Prostate gland (tissue), 2 donors: ENCODE measurements at regions not wholly inside any gene's neighbourhood (a gene's known extent, or its start where the extent isn't known, plus 50 kb on each side); places are given as distances from the start of the nearest gene placed in this dataset.

Source experiments
- DNase-seq: peaks from one replicate; pipeline ENCODE4 v3.0.0-alpha.2; 2019; ENCODE audit warnings: low spot score
- H3K27ac ChIP-seq, 2 donors: fragments of 200-600 bp; sonication (generic); 2 replicates each; pipeline ENCODE4 v1.5.1; 2017 to 2019
- H3K27me3 ChIP-seq: fragments of 200-600 bp; sonication (generic); replicated peaks from 2 replicates; pipeline ENCODE4 v1.5.1; 2019; ENCODE audit not compliant: insufficient read depth
- H3K36me3 ChIP-seq, 2 donors: fragments of 200-600 bp; sonication (generic); 1 replicate in 1 of 2; 2 replicates in 1 of 2; pipeline versions ENCODE4 v1.5.1 to v1.8.1; 2017 to 2019
- H3K4me1 ChIP-seq: fragments of 200-600 bp; sonication (generic); replicated peaks from 2 replicates; pipeline ENCODE4 v1.5.1; 2019
- H3K4me3 ChIP-seq, 2 donors: fragments of 200-600 bp; sonication (generic); 2 replicates each; pipeline ENCODE4 v1.5.1; 2017 to 2019
- H3K9me3 ChIP-seq: fragments of 200-600 bp; sonication (generic); 2 replicates; pipeline ENCODE4 v1.5.1; 2017
- CTCF ChIP-seq, 4 experiments: fragments of 200-600 bp in 2 of 4; fragments of 450-650 bp in 2 of 4; sonication (generic) in 2 of 4; IDR thresholded peaks; 1 replicate in 3 of 4; 2 replicates in 1 of 4; pipeline ENCODE4 v1.5.1; 2016 to 2019; ENCODE audit warnings: antibody characterized with exemption in 4 of 4, mild to moderate bottlenecking in 2 of 4, moderate library complexity in 2 of 4
- POLR2A ChIP-seq: fragments of 450-650 bp; IDR thresholded peaks from one replicate; pipeline ENCODE4 v1.6.1; 2016; ENCODE audit warnings: antibody characterized with exemption, mild to moderate bottlenecking
- POLR2AphosphoS5 ChIP-seq: sonication (generic); formaldehyde crosslinking; IDR thresholded peaks from one replicate; pipeline ENCODE4 v1.6.1; 2017; ENCODE audit warnings: antibody characterized with exemption
- WGBS: methylation state at CpG from one replicate; pipeline ENCODE4 v1.1.5; 2018; 5-methylcytosine and 5-hydroxymethylcytosine counted together
- intact Hi-C: fragments of 100-400 bp; cut with DNase I; formaldehyde crosslinking; loops from one replicate; pipeline ENCODE4 v1.14.2; 2022

- Histone ChIP-seq H3K27ac (no peak overlapping the region), H3K27me3 (no peaks in the 10 kb centered on the region), H3K4me3 (no peak overlapping the region), H3K9me3 (no peaks in the 10 kb centered on the region), H3K36me3 (no peaks in the 10 kb centered on the region), H3K4me1 (no peaks in the 10 kb centered on the region)
- DNase-seq: no peak
- intact Hi-C loops: no loop called here
- WGBS: 60% methylated on average over 9 of the region's 9 CpGs
- TF ChIP-seq CTCF (IDR thresholded peaks at IDR 0.05) (no peak), POLR2AphosphoS5 (no peak), POLR2A (no peak)
Measured at GRCh38 chr21:28207436-28208173, 785.1 kb downstream of the LTN1 start.

DNA sequence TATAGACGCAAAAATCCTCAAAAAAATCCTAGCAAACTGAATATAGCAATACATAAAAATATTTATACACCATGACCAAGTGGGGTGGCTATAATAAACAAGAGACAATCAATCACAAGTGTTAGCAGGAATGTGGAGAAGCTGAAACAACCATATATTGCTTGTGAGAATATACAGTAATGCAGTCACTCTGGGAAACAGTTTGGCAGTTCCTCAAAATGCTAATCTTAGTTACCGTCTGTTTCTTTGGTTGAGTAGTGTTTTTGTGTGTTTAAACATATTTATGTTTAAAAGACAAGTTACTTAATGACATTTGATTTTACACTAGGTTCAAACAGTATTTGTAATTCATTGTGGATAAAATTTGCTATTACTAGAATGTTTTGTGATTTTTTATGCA is 792.0 kb downstream of the LTN1 start:
- no peak for TF ChIP-seq CTCF (IDR thresholded peaks at IDR 0.05)
- TF ChIP-seq POLR2AphosphoS5: no peak
- no peak for TF ChIP-seq POLR2A
- no peaks in the 10 kb centered on the region for H3K4me1 ChIP-seq
- intact Hi-C loops: no loop called here
- no peak for DNase-seq
- no peaks in the 10 kb centered on the region for H3K27me3 ChIP-seq
- H3K9me3 ChIP-seq: no peaks in the 10 kb centered on the region
- no peaks in the 10 kb centered on the region for H3K36me3 ChIP-seq
- no peak overlapping the region for H3K4me3 ChIP-seq
- WGBS: 69% methylated on average over 2 of the region's 2 CpGs
- no peak overlapping the region for H3K27ac ChIP-seq

DNA sequence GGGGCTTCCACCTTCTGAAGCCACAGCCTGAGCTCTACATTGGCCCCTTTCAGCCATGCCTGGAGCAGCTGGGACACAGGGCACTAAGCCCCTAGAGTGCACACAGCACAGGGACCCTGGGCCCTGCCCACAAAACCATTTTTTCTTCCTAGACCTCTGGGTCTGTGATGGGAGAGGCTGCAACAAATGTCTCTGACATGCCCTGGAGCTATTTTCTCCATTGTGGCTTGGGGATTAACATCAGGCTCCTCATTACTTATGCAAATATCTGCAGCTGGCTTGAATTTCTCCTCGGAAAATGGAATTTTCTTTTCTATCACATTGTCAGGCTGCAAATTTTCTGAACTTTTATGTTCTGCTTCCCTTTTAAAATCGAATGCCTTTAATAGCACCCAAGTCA is 795.7 kb downstream of the LTN1 start:
- no peaks in the 10 kb centered on the region for H3K27me3 ChIP-seq
- intact Hi-C loops: no loop called here
- WGBS: 84% methylated on average over 2 of the region's 2 CpGs

DNA sequence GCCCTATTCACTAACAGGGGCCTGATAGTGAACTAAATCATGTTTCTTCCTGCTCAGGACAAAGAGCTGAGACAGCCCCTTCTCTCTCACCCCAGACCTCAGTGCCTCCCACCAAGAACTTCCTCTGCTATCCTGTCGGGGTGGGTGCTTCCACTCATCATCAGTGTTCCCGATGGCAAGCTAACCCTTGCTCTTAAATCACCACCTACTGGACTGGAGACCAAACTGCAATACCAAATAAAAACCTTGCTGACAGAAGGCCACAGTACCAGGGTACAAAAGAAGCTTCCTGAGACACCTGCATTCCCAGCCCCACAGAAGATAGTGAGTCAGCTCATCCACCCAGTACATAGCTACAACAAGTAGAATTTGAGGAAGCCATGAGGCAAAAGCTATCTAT is 799.5 kb downstream of the LTN1 start:
- DNase-seq: no peak
- H3K9me3 ChIP-seq: no peaks in the 10 kb centered on the region
- H3K4me3 ChIP-seq: no peak overlapping the region
- H3K4me1 ChIP-seq: no peaks in the 10 kb centered on the region
- H3K27ac ChIP-seq: no peak overlapping the region
- H3K27me3 ChIP-seq: no peaks in the 10 kb centered on the region
- H3K36me3 ChIP-seq: no peaks in the 10 kb centered on the region
- intact Hi-C loops: no loop called here
- 60% methylated on average over 2 of the region's 2 CpGs for WGBS
- TF ChIP-seq POLR2A (no peak), CTCF (IDR thresholded peaks at IDR 0.05) (no peak), POLR2AphosphoS5 (no peak)

More for the DNA sequence above, 795.7 kb downstream of the LTN1 start:
- Histone ChIP-seq H3K36me3 (no peaks in the 10 kb centered on the region), H3K9me3 (no peaks in the 10 kb centered on the region), H3K4me3 (no peak overlapping the region), H3K4me1 (no peaks in the 10 kb centered on the region), H3K27ac (no peak overlapping the region)
- no peak for DNase-seq
- TF ChIP-seq CTCF (IDR thresholded peaks at IDR 0.05) (no peak), POLR2AphosphoS5 (no peak)

DNA sequence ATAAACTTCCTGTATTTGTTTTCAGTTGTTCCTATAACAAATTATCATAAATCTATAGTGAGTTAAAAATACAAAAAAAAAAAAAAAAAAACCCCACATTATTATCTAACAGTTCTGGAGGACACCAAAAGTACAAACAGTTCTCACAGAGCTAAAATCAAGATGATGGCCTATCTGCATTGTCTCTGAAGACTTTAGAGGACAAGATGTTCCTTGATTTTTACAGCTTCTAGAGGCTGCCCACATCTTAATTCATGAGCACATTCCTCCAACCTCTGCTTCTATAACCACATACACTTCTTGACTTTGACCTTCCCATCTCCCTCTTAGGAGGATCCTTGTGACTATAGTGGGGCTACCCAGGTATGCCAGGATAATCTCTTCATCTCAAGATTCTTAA is 806.1 kb downstream of the LTN1 start:
- Histone ChIP-seq H3K27me3 (no peaks in the 10 kb centered on the region), H3K36me3 (no peaks in the 10 kb centered on the region), H3K4me3 (no peak overlapping the region), H3K9me3 (no peaks in the 10 kb centered on the region), H3K27ac (peak overlapping the region in 1 of 2 donors; percentile 1), H3K4me1 (no peaks in the 10 kb centered on the region)
- no peak for TF ChIP-seq CTCF (IDR thresholded peaks at IDR 0.05)
- peak; percentile 31 for TF ChIP-seq POLR2AphosphoS5
- intact Hi-C loops: no loop called here
- DNase-seq: no peak
